DND-41 (cell line): ENCODE measurements at regions not wholly inside any gene's neighbourhood (a gene's known extent, or its start where the extent isn't known, plus 50 kb on each side); places are given as distances from the start of the nearest gene placed in this dataset.
"Not testable (repeated sequence)": the region's sequence is repeated elsewhere in the genome, so short reads cannot be mapped to it uniquely, and the experiment has no call there.

Source experiments
- ATAC-seq: fragments of 200-7000 bp; cut with Tn5 transposase; 3 replicates; pipeline ENCODE4 v1.9.1; 2021; ENCODE audit warnings: low read depth; ENCODE audit not compliant: insufficient read depth
- DNase-seq: peaks from one replicate; pipeline ENCODE4 v3.0.0-alpha.2; 2020
- H2AFZ ChIP-seq: 2 replicates; pipeline ENCODE4 v1.6.0; 2012; ENCODE audit warnings: low read depth, low read length
- H3K27ac ChIP-seq: 2 replicates; pipeline ENCODE4 v1.5.1; 2012; ENCODE audit warnings: low read length, inconsistent platforms
- H3K27me3 ChIP-seq: fragments of 200-600 bp; sonication (generic); 2 replicates; pipeline ENCODE4 v1.6.0; 2012; ENCODE audit warnings: low read length, mild to moderate bottlenecking, inconsistent platforms; ENCODE audit not compliant: insufficient read depth, poor library complexity
- H3K36me3 ChIP-seq: 2 replicates; pipeline ENCODE4 v1.5.1; 2012; ENCODE audit warnings: low read length, inconsistent platforms; ENCODE audit not compliant: insufficient read depth
- H3K4me1 ChIP-seq: 2 replicates; pipeline ENCODE4 v1.5.1; 2012; ENCODE audit warnings: mild to moderate bottlenecking, low read length; ENCODE audit not compliant: insufficient read depth
- H3K4me2 ChIP-seq: 2 replicates; pipeline ENCODE4 v1.6.0; 2012; ENCODE audit warnings: mild to moderate bottlenecking, moderate library complexity, low read length, inconsistent platforms; ENCODE audit not compliant: insufficient read depth
- H3K4me3 ChIP-seq, 2 experiments: fragments of 200-600 bp in 1 of 2; shearing (Covaris generic) in 1 of 2; 2 replicates each; pipeline ENCODE4 v1.5.1; 2012 to 2016; ENCODE audit warnings: inconsistent platforms in 2 of 2, low read length in 2 of 2, mild to moderate bottlenecking in 2 of 2, low read depth in 1 of 2, moderate library complexity in 1 of 2
- H3K79me2 ChIP-seq: 2 replicates; pipeline ENCODE4 v1.6.0; 2012; ENCODE audit warnings: low read length, inconsistent platforms; ENCODE audit not compliant: insufficient read depth
- H3K9ac ChIP-seq: 2 replicates; pipeline ENCODE4 v1.6.0; 2012; ENCODE audit warnings: low read depth, mild to moderate bottlenecking, inconsistent platforms, low read length, moderate library complexity
- H3K9me3 ChIP-seq: 2 replicates; pipeline ENCODE4 v1.5.1; 2012; ENCODE audit warnings: low read length, moderate library complexity, mild to moderate bottlenecking, inconsistent platforms; ENCODE audit not compliant: insufficient read depth, severe bottlenecking
- H4K20me1 ChIP-seq: 2 replicates; pipeline ENCODE4 v1.6.0; 2012; ENCODE audit warnings: low read length; ENCODE audit not compliant: insufficient read depth
- CTCF ChIP-seq: IDR thresholded peaks from 2 replicates; pipeline ENCODE4 v1.5.1; 2012; ENCODE audit warnings: borderline replicate concordance, low read length, moderate library complexity, mild to moderate bottlenecking; ENCODE audit not compliant: poor library complexity, severe bottlenecking; ENCODE audit errors: extremely low read depth
- EZH2 ChIP-seq: IDR thresholded peaks from 3 replicates; pipeline ENCODE4 v1.6.1; 2012; ENCODE audit warnings: borderline replicate concordance, low read depth, mild to moderate bottlenecking, moderate library complexity, low read length, inconsistent platforms; ENCODE audit not compliant: severe bottlenecking

DNA sequence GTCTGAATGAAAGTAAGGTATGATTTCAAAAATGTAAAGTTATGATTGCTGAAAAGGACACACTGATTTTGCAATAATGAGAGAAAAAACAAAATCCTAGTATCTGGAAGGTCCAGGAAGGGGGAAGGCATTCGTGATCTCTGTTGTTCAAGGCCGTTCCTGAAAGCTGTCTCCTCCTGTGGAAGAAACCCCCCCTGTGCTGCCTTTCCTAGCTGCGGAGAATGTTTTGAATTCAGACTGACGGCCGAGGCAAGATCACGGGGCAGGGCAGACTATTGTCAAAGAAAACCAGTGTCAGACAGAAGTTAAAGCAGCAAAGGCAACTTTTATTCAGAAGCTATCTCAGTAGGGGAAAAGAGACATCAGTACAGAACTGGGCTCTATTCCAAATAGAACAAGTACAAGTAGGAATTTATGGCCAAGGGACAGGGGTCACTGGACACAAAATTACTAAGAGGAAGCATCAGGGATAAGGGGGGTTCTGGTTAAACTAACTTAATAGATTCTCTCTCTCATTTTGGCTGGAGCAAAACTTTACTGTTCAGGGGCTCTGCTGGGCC, 61.9 kb upstream of the IGFBPL1 start:
- ATAC-seq = no peak
- H3K4me1 ChIP-seq = no peaks in the 10 kb centered on the region
- no peak overlapping the region for H2AFZ ChIP-seq

GRCh38 chr9:38484076-38484665, 59.9 kb upstream of the IGFBPL1 start:
- not testable (repeated sequence) for H4K20me1 ChIP-seq, H3K27ac ChIP-seq, H3K79me2 ChIP-seq, H3K27me3 ChIP-seq, H3K4me1 ChIP-seq, ATAC-seq, H3K36me3 ChIP-seq, H3K4me2 ChIP-seq, H3K4me3 ChIP-seq, H3K9me3 ChIP-seq, H3K9ac ChIP-seq, DNase-seq, H2AFZ ChIP-seq

More for the DNA sequence above, 61.9 kb upstream of the IGFBPL1 start:
- Histone ChIP-seq H3K4me3 (no peak overlapping the region), H3K4me2 (no peak overlapping the region), H3K27ac (no peak overlapping the region), H3K9me3 (no peaks in the 10 kb centered on the region), H4K20me1 (no peaks in the 10 kb centered on the region), H3K79me2 (no peaks in the 10 kb centered on the region), H3K9ac (no peak overlapping the region), H3K27me3 (no peaks in the 10 kb centered on the region), H3K36me3 (no peaks in the 10 kb centered on the region)
- DNase-seq = no peak
- no peak for TF ChIP-seq EZH2
- no peak for TF ChIP-seq CTCF

- TF ChIP-seq EZH2 (no peak), CTCF (no peak)
- no peak overlapping the region for H3K27ac ChIP-seq
- no peak for ATAC-seq
Measured at GRCh38 chr9:38482918-38483592, 58.8 kb upstream of the IGFBPL1 start.

GRCh38 chr9:38478211-38478610, 54.0 kb upstream of the IGFBPL1 start:
- H3K27me3 ChIP-seq = no peaks in the 10 kb centered on the region
- H3K4me2 ChIP-seq = no peak overlapping the region
- H2AFZ ChIP-seq = no peak overlapping the region
- H3K27ac ChIP-seq = no peak overlapping the region
- H3K9me3 ChIP-seq = no peaks in the 10 kb centered on the region
- TF ChIP-seq CTCF (no peak), EZH2 (no peak)
- no peaks in the 10 kb centered on the region for H4K20me1 ChIP-seq
- H3K79me2 ChIP-seq = no peaks in the 10 kb centered on the region
- H3K4me3 ChIP-seq = no peak overlapping the region
- no peak for ATAC-seq
- no peak for DNase-seq
- H3K9ac ChIP-seq = no peak overlapping the region
- H3K4me1 ChIP-seq = no peaks in the 10 kb centered on the region
- no peaks in the 10 kb centered on the region for H3K36me3 ChIP-seq

More at GRCh38 chr9:38482918-38483592, 58.8 kb upstream of the IGFBPL1 start:
- Histone ChIP-seq H3K9ac (no peak overlapping the region), H2AFZ (no peak overlapping the region), H3K36me3 (no peaks in the 10 kb centered on the region), H3K27me3 (no peaks in the 10 kb centered on the region), H3K4me3 (no peak overlapping the region), H4K20me1 (no peaks in the 10 kb centered on the region), H3K79me2 (no peaks in the 10 kb centered on the region), H3K4me1 (no peaks in the 10 kb centered on the region), H3K9me3 (no peaks in the 10 kb centered on the region), H3K4me2 (no peak overlapping the region)
- DNase-seq = no peak

GRCh38 chr9:38474476-38474875, 50.2 kb upstream of the IGFBPL1 start:
- not testable (repeated sequence) for H3K79me2 ChIP-seq, H3K27me3 ChIP-seq, ATAC-seq, H3K9ac ChIP-seq, H4K20me1 ChIP-seq, H3K9me3 ChIP-seq, H3K4me2 ChIP-seq, H2AFZ ChIP-seq, H3K4me1 ChIP-seq, H3K4me3 ChIP-seq, H3K27ac ChIP-seq, H3K36me3 ChIP-seq, DNase-seq
